ENCODE measurements at regions not wholly inside any gene's neighbourhood (a gene's known extent, or its start where the extent isn't known, plus 50 kb on each side); places are given as distances from the start of the nearest gene placed in this dataset.

DNA sequence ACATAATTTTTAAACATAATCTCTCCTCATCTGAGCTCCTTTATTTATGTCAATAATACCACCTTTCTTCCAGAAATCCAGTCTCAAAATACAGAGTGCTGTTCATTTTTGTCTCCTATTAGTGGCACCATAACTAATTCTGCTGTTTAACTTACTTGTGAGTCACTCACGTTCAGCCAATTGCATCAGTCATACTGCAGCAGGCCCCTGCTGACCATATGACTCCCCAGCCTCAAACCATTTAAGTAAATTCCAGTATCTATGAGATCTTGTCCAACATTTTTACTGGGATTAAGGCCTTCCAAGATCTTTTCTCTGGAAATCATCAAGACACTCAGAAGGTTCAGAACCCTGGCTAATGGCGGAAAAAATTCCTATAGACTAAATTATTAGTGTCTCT lies 982.2 kb upstream of the MAP3K7 start:
- DNase-seq (ENCODE audit: low spot score) = no peak

DNA sequence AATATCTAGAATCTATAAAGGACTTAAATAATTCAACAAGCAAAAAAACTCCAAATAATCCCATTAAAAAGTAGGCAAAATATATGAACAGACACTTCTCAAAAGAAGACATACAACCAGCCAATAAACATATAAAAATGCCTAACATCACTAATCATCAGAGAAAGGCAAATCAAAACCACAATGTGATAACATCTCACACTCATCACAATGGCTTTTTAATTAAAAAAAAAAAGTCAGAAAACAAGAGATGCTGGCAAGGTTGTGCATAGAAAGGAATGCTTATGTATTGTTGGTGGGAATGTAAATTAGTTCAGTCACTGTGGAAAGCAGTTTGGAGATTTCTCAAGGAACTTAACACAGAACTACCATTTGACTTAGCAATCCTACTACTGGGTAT lies 979.6 kb upstream of the MAP3K7 start:
- DNase-seq (ENCODE audit: low spot score) = no peak

DNA sequence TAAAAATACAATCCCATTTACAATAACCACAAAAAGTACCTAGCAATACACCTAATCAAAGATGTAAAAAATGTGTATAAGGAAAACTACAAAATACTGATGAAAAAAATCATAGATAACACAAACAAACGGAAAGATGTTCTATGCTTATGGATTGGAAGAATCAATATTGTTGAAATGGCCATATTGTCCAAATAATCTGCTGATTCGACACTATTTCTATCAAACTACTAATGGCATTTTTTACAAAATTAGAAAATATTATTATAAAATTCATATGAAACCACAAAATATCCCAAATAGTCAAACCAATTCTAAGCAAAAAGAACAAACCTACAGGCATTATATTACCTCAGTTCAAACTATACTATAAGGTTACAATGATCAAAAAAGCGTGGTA lies 978.3 kb upstream of the MAP3K7 start:
- no peak for DNase-seq (ENCODE audit: low spot score)

DNA sequence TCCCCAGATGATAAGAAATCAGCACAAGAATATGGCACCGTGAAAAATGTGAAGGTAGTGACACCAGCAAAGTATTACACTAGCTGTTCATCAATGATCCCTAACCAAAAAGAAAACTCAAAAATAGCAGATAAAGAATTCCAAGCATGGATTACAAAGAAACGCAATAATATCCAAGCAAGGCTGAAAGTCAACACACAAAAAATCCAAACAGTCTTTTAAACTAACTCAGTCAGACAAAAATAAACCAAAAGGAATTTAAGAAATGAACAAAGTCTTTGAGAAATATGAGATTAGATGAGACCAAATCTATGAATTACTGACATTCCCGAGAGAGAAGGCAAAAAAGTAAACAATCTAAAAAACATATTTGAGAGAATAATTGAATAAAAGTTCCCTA lies 976.1 kb upstream of the MAP3K7 start:
- DNase-seq (ENCODE audit: low spot score) = no peak

GRCh38 chr6:91560409-91560808 lies 973.5 kb upstream of the MAP3K7 start:
- no peak for DNase-seq (ENCODE audit: low spot score)

DNA sequence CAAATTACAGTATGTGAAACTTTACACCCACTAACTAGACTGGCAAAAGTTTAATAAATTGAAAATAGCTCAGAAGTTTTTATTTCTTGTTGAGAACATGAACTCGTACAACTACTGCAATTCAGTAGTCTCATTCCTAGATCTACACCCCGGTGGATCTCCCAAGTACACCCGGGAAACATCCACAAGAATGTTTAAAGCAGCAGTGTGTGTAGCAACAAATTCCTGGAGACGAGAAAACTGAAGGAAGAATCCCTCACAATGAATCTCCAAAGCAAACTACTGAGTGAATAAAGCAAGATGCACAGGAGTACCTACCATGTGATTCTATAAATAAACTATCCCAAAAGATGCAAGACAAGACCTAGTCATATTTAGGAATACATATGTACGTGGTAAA lies 954.0 kb upstream of the MAP3K7 start:
- no peak for DNase-seq (ENCODE audit: low spot score)

DNA sequence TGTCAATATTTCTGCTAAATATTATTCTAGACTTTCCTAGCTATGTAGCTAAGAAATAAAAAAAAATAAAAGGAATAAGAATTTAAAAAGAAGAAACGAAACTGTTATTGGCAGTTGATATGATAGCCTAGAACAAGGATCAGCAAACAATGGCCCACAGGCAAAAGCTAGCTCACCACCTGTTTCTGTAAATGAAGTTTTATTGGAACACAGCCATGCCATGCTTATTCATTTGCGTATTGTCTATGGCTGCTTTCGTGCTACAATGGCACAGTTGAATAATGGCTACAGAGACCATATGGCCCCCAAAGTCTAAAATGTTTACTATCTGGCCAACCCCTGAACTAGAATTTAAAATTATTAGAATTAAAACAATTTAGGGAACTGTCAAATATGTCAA lies 952.6 kb upstream of the MAP3K7 start:
- DNase-seq (ENCODE audit: low spot score) = no peak

DNA sequence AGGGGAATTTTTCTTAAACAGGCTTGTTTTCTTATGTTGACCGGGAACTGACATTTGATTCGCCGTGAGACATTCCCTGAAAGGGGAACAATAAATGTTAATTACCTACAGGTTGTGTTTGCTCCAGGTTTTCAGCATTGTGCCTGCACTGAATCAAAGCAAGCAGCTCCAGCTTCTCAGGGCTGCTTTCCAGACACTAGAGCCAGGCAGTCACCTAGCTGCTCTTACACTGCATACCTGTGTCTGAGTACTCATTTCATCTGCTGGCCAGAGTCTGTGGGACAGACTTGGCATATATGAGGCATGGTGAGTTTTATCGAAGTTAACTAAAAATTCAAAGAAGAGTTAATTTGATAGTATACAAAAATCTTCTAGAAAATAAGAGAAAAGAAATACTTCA lies 951.8 kb upstream of the MAP3K7 start:
- DNase-seq (ENCODE audit: low spot score) = no peak

DNA sequence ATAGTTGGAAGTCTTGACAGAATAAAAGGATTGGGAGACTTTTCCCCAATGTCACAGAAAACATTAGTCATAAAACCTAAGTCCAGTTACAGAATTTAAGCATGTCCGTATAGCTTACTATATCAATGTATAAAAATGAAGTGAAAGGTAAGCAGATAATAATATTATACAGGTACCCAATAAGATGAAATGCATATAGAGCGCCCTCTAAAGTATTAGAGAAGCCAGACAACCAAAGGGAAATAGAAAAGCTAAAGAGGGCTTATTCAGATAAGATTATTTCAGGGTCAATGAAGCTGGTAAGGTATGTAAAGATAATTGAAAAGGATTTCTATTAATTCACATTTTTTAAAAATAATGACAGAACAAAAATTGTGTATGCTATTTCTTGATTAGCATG lies 947.7 kb upstream of the MAP3K7 start:
- DNase-seq (ENCODE audit: low spot score) = no peak

- no peak for DNase-seq (ENCODE audit: low spot score)
These were observed 936.6 kb upstream of the MAP3K7 start for GRCh38 chr6:91523511-91523910.

GRCh38 chr6:91521999-91522398 lies 935.1 kb upstream of the MAP3K7 start:
- no peak for DNase-seq (ENCODE audit: low spot score)

- peak; percentile 12 for DNase-seq (ENCODE audit: low spot score)
These were observed 922.8 kb upstream of the MAP3K7 start for GRCh38 chr6:91509711-91510110.

GRCh38 chr6:91509039-91509438 lies 922.2 kb upstream of the MAP3K7 start:
- DNase-seq (ENCODE audit: low spot score) = no peak

DNA sequence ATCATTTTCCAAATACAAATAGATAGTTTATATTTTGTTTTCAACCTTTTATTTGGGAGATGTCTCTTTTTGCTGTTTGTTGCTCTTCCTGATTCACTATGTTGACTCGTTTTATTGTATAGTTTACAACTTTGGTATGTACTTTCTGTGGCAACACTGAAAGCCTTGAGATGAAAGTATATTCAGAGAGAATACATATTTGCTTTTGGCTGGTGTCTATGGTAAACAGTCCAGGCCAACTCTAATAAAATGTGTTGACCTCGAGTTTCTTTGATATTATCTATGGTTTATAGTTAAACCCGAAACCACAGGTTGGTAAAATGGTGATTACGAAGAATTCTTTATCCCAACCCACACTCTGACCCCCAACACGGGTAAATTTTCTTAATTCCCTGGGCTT lies 919.6 kb upstream of the MAP3K7 start:
- DNase-seq (ENCODE audit: low spot score) = peak; percentile 65

- no peak for DNase-seq (ENCODE audit: low spot score)
These were observed 918.3 kb upstream of the MAP3K7 start for GRCh38 chr6:91505199-91505598.

DNA sequence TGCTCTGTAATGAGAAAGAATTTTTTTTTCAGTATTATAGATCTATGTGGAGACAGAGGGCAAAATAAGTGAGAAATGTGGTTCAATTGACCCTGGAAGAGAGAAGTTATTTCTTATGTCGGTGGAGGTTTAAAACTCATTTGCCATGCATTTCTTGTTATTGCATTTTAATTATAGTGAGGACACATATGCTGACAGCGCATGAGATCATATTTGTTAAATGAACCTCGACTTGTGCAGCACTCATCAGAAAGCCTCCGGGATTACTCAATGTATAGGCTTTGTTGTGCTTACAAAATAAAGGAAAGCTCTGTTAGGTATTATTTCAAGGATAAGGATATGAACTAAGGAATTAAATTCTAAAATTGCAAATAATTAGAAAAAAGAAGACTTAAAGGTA lies 915.1 kb upstream of the MAP3K7 start:
- DNase-seq (ENCODE audit: low spot score) = no peak

GRCh38 chr6:91500689-91501303 lies 913.9 kb upstream of the MAP3K7 start:
- no peak for DNase-seq (ENCODE audit: low spot score)

GRCh38 chr6:91498576-91498975 lies 911.7 kb upstream of the MAP3K7 start:
- no peak for DNase-seq (ENCODE audit: low spot score)

GRCh38 chr6:91497770-91498169 lies 910.9 kb upstream of the MAP3K7 start:
- DNase-seq (ENCODE audit: low spot score) = no peak

- DNase-seq (ENCODE audit: low spot score) = no peak
These were observed 903.9 kb upstream of the MAP3K7 start for GRCh38 chr6:91490671-91491301.

DNA sequence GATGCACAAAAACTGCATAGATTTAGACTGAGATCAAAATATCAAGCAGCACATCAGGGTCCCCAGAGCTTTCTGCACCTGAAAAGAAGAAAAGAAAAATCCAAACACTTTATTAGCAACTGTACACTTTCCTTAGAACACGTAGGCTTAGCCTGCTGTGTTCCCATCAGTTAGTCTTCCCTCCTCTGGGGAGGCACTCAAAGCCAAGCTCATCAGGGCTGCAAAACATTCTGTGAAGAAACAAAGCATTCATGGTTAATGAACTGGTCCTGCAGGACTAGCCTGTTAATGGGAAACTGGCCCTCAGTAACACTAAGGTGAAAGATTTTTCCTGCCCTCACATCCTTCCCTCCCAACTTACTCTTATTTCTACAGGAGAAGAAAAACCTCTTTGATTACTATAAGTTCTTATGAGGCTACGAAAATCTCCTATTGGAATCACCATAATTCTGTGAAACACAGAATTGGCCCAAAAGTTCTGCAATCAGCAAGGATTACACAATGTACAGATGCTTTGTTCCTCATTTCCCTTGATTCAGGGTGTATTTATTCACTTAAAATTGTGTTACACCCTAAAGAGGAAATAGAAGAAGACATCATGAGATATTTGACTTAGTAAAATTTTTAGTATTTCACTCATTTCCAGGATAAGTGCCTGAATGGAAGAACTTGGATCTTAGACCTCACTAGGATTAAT lies 901.0 kb upstream of the MAP3K7 start:
- no peak for DNase-seq (ENCODE audit: low spot score)

GRCh38 chr6:91486200-91486599 lies 899.3 kb upstream of the MAP3K7 start:
- no peak for DNase-seq (ENCODE audit: low spot score)

DNA sequence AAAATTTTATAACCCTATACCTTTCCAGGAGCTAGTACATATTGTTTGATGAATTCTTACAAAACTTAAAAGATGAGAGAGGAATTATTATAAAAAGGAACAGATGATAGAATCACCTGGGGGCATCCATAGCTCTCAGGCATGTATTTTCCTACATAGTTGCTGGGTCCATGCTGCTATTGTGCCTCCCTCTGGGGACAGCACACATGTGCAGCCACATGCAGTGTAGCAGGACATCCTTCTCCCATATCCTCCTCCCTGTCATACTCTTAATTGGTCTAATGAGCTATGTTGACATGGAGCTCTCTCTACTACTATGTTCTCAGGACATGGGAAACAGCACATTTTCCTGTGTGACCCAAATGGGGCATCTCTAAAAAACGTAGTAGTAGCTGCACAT lies 898.2 kb upstream of the MAP3K7 start:
- DNase-seq (ENCODE audit: low spot score) = no peak

Data from HT-29 (cell line).